Central memory CD8-positive, alpha-beta T cell (primary cell): ENCODE measurements at regions not wholly inside any gene's neighbourhood (a gene's known extent, or its start where the extent isn't known, plus 50 kb on each side); places are given as distances from the start of the nearest gene placed in this dataset.

ENCODE experiments used
- ATAC-seq: fragments of 150-1000 bp; cut with Tn5 transposase; replicated peaks from 2 replicates; pipeline ENCODE4 v1.10.0; 2022; ENCODE audit warnings: mild to moderate bottlenecking, moderate FRiP score, moderate number of reproducible peaks; ENCODE audit not compliant: poor library complexity, severe bottlenecking; ENCODE audit errors: extremely low read depth
- DNase-seq, 2 donors: peaks; one replicate each; pipeline ENCODE4 v3.0.0; 2021; ENCODE audit warnings: low spot score in 2 of 2
- H3K27ac Mint-ChIP-seq: one replicate; pipeline ENCODE4 v1.8.0; 2022; ENCODE audit warnings: low read depth, mild to moderate bottlenecking, moderate library complexity, mixed read lengths
- H3K27me3 Mint-ChIP-seq: one replicate; pipeline ENCODE4 v1.8.0; 2022; ENCODE audit warnings: mixed read lengths
- H3K36me3 Mint-ChIP-seq: one replicate; pipeline ENCODE4 v1.8.0; 2022; ENCODE audit warnings: mild to moderate bottlenecking, moderate library complexity, mixed read lengths; ENCODE audit not compliant: insufficient read depth
- H3K4me1 Mint-ChIP-seq: one replicate; pipeline ENCODE4 v1.8.0; 2022; ENCODE audit warnings: mixed read lengths
- H3K4me3 Mint-ChIP-seq: one replicate; pipeline ENCODE4 v1.8.0; 2022; ENCODE audit warnings: mild to moderate bottlenecking, moderate library complexity, mixed read lengths
- H3K9me3 Mint-ChIP-seq: one replicate; pipeline ENCODE4 v1.8.0; 2022; ENCODE audit warnings: mixed read lengths

DNA sequence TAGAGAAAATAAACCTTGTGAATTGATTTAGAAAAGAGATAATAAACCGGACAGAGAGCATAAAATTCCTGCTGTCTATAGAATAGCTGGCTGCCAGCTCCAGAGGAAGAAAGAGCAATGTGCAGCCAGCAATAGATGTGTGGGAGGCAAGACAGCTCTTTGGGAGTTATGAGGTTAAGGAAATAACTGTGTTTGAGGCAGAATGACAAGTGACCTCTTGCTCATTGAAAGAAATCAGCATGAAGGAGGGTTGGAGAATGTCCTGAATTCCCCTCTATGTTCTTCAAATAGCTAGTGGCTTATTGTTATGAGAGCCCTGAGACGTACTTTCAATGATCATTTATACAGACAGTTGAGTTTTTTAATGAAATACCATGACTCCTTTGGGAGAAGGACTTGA is 1009.9 kb upstream of the NXPH2 start:
- no peak overlapping the region for H3K4me3 Mint-ChIP-seq
- no peaks in the 10 kb centered on the region for H3K27me3 Mint-ChIP-seq
- ATAC-seq, result no peak
- no peaks in the 10 kb centered on the region for H3K36me3 Mint-ChIP-seq
- H3K4me1 Mint-ChIP-seq, result no peaks in the 10 kb centered on the region
- DNase-seq, result no peak
- H3K9me3 Mint-ChIP-seq, result peaks cover 30% of the 10 kb centered on the region
- no peak overlapping the region for H3K27ac Mint-ChIP-seq

DNA sequence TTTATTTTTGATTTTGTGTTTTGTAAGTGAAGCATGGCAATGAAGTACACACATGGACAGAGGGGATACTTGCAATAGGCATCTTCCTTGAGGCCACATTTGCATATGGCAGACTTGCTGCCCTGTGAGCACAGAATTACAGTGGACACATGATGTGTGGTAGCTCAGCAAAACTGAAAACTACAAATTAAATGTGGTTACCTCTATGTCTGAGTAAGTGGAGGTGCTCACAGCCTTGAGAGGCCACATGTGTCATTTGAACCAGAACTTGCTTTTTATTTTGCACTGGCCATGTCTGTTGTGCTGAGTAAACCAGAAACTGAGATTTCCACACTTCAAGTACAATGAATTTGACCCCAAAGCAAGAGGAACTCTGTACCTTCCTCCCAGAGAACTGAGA is 998.5 kb upstream of the NXPH2 start:
- no peak overlapping the region for H3K4me3 Mint-ChIP-seq
- no peaks in the 10 kb centered on the region for H3K27me3 Mint-ChIP-seq
- DNase-seq (no peak), ATAC-seq (no peak)
- no peaks in the 10 kb centered on the region for H3K4me1 Mint-ChIP-seq
- peaks cover 2% of the 10 kb centered on the region for H3K36me3 Mint-ChIP-seq
- no peak overlapping the region for H3K27ac Mint-ChIP-seq
- H3K9me3 Mint-ChIP-seq, result peaks cover 11% of the 10 kb centered on the region

DNA sequence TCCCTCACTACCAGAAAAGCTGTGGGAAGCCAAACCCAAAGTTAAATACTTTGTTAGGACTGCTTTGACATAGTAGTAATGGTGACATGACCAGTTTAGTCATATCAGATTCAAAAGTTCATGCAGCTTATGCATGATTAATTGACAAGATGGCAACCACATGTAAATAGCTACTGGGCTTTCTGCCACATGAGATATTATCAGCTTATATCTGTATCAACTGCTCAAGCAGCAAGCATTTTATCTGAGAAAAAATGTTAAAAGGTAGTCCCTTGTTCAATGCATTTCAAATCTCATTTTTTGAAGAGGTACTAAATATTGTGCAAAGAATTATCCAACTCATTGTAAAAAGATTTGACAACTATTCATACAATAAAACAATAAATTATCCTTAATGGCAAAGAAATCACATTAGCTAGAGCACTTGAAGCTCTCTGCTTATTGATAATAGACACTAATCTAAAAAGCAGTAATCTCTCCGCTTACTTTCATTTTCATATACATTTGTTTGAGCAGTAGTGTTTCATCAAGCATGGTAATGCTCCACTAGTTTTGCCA is 993.6 kb upstream of the NXPH2 start:
- H3K4me3 Mint-ChIP-seq, result no peak overlapping the region
- H3K27me3 Mint-ChIP-seq, result no peaks in the 10 kb centered on the region
- no peaks in the 10 kb centered on the region for H3K4me1 Mint-ChIP-seq
- ATAC-seq, result no peak
- no peak overlapping the region for H3K27ac Mint-ChIP-seq
- no peak for DNase-seq
- peaks cover 5% of the 10 kb centered on the region for H3K9me3 Mint-ChIP-seq
- H3K36me3 Mint-ChIP-seq, result no peaks in the 10 kb centered on the region

DNA sequence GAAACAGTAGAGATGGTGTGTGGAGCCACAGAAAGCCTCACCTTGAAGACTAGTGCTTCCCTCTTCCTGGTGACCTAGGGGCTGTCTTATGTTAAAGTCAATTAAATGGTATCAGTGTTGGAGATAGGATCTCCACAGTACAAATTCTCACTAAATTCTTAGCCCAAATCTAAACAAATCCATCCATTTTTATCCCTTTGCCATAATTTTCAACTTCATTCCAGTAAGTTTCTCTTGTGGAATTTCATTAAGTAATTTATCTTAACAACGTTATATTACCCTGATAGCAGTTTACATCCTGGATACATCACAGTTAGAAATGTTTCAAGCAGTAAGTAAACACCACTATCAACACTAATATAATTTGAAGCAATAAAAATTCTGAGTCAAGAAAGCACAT is 989.4 kb upstream of the NXPH2 start:
- ATAC-seq (no peak), DNase-seq (no peak)
- Mint-ChIP-seq H3K27me3 (no peaks in the 10 kb centered on the region), H3K36me3 (no peaks in the 10 kb centered on the region), H3K4me1 (no peaks in the 10 kb centered on the region), H3K4me3 (no peak overlapping the region), H3K27ac (no peak overlapping the region), H3K9me3 (no peaks in the 10 kb centered on the region)

DNA sequence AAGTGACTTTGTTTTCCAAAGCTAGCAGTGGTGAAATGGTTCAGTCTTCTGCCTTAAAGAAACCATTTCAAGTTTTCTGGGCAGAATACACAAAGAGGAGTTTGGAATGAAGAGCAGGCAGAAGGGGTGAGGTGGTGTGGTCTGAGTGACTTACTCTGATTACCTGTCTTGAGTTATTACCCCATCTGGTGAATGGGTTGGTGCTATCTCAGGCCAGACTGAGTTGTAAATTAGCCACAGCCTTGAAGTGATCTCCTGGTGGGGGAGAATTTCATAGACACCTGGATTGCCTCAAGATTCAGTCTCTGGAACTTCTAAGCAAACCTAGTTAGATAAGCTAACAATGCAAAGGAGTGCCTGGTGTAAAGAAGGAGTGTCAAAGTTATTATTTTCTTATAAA is 983.5 kb upstream of the NXPH2 start:
- ATAC-seq (no peak), DNase-seq (no peak)
- Mint-ChIP-seq H3K4me1 (no peaks in the 10 kb centered on the region), H3K27ac (no peak overlapping the region), H3K36me3 (no peaks in the 10 kb centered on the region), H3K9me3 (peaks cover 21% of the 10 kb centered on the region), H3K4me3 (no peak overlapping the region), H3K27me3 (no peaks in the 10 kb centered on the region)

DNA sequence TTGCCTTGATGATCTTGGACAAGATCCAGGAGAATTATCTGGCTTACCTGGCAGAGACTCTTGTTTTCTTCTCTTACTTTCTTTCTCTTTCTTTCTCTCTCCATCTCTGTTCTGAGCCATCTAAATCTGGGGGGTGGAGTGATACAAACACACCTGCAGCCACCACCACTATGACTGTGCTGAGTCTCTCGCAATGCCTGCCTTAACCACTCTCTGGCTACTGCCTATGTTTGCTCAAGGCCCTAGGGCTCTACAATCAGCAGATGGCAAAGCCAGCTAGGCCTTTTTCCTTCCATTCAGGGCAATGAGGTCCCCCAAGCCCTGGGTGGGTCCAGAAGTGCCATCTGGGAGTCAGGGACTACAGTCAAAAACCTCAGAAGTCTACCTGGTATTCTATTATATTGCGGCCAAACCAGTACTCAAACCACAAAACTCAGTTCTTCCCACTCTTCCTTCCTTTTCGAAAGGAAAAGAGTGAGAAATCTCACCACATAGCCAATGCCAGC is 978.9 kb upstream of the NXPH2 start:
- H3K36me3 Mint-ChIP-seq, result no peaks in the 10 kb centered on the region
- ATAC-seq (no peak), DNase-seq (no peak)
- no peaks in the 10 kb centered on the region for H3K27me3 Mint-ChIP-seq
- no peaks in the 10 kb centered on the region for H3K4me1 Mint-ChIP-seq
- no peak overlapping the region for H3K27ac Mint-ChIP-seq
- H3K4me3 Mint-ChIP-seq, result no peak overlapping the region
- peaks cover 39% of the 10 kb centered on the region for H3K9me3 Mint-ChIP-seq

DNA sequence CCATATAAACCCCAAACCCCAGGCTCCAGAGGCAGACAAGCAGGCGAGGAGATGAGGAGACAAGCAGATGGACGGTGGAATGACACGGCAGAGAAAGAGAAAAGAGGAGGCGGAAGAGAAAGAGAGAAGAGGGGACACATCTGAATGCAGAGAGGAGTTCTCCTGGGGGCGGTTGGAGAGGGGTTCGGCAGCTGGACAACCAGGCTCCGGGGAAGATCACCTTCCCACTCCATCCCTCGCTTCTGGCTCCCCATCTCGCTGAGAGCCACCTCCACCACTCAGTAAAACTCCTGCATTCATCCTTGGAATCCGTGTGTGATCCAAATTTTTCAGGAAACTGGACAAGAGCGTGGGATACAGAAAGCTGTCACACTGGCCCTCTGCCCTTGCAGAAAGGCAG is 966.7 kb upstream of the NXPH2 start:
- Mint-ChIP-seq H3K36me3 (no peaks in the 10 kb centered on the region), H3K27me3 (no peaks in the 10 kb centered on the region), H3K9me3 (peaks cover 35% of the 10 kb centered on the region), H3K27ac (no peak overlapping the region), H3K4me3 (no peak overlapping the region), H3K4me1 (no peaks in the 10 kb centered on the region)
- DNase-seq (no peak), ATAC-seq (no peak)

DNA sequence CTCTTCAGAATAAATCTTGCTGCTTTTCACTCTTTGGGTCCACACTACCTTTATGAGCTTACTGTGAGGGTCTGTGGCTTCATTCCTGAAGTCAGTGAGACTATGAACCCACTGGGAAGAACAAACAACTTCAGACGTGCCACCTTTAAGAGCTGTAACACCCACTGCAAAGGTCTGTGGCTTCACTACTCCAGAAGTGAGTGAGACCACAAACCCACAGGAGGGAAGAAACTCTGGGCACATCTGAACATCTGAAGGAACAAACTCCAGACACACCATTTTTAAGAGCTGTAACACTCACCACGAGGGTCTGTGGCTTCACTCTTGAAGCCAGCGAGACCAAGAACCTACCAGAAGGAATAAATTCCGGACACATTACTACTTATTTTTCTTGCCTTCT is 964.1 kb upstream of the NXPH2 start:
- Mint-ChIP-seq H3K9me3 (peaks cover 27% of the 10 kb centered on the region), H3K27ac (no peak overlapping the region), H3K4me1 (no peaks in the 10 kb centered on the region), H3K27me3 (no peaks in the 10 kb centered on the region), H3K36me3 (no peaks in the 10 kb centered on the region), H3K4me3 (no peak overlapping the region)
- ATAC-seq, result no peak
- no peak for DNase-seq

DNA sequence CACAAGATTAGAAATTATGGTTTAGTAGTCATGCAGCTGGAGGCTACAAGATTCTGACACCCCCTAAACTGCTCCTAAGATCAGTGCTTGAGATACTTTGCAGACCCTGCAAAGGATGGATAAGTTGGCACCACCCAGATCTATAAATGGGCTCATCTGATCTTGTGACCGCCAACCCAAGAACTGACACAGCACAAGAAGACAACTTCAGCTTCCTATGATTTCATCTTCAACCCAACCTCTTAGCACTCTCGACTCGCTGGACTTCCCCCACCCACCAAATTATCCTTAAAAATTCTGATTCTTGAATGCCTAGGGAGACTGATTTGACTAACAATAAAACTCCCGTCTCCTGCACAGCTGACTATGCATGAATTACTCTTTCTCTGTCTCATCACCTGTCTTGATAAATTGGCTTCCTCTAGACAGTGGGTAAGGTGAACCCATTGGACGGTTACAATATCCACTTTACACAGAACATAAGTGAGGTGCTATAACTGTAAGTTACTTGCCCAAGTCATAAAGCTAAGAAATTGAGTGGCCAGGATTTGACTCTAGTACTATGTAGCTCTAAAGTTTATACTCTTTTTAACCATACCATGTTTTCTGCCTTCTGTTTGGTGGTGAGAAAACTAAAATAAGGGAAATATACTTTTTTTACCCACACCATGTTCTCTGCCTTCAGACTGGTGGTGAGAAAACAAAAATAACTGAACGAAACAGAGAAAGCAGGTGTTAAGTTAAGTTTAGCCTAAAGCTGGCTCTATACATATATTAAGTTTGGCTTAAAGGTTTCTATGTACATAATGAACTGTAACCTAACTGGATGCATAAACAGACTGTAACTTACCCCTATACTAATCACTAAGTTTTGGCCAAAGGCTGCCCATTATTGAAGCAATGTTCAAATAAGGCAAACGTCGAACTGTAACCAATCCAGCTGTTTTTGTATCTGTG is 962.3 kb upstream of the NXPH2 start:
- no peaks in the 10 kb centered on the region for H3K4me1 Mint-ChIP-seq
- peaks cover 28% of the 10 kb centered on the region for H3K9me3 Mint-ChIP-seq
- H3K27me3 Mint-ChIP-seq, result no peaks in the 10 kb centered on the region
- no peaks in the 10 kb centered on the region for H3K36me3 Mint-ChIP-seq
- DNase-seq (no peak), ATAC-seq (no peak)
- no peak overlapping the region for H3K27ac Mint-ChIP-seq
- no peak overlapping the region for H3K4me3 Mint-ChIP-seq

DNA sequence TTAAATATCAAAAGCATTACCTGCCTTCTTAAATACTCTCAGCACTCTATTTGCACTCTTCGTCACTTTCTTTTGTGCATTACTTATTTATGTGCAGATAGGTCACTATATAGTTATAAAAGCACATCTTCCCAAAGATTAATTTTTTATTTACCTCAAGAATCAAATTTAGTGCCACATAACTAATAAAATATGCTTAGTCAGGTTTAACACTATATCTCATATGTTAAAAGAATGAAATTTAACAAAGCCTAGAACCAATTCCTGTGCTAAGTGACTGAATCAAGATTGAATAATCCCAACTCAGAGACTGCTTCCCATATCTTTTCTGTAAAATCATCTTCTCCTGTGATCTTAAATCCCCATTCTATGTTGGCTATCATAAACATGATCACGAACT is 957.5 kb upstream of the NXPH2 start:
- Mint-ChIP-seq H3K27me3 (no peaks in the 10 kb centered on the region), H3K36me3 (no peaks in the 10 kb centered on the region), H3K9me3 (peaks cover 11% of the 10 kb centered on the region), H3K4me3 (no peak overlapping the region), H3K27ac (no peak overlapping the region), H3K4me1 (no peaks in the 10 kb centered on the region)
- no peak for ATAC-seq
- DNase-seq, result no peak

DNA sequence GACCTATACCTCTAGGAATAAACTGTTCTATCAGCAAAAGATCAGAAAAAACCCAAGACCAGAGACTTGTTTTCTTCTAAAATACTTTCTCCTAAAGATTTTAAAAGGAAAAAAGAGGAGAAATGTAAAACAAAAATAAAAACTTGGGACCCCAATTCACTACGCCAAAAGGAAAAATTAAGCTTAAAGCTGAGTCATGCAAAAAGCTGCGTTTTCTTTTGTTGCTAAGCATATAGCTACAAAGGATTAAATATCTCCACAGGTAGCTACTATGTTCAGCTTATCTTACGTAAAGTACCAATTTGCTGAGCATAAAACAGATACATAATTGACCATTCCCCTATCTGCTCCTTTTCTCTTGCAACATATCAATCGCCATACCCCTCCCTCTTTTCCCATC is 950.0 kb upstream of the NXPH2 start:
- Mint-ChIP-seq H3K9me3 (no peaks in the 10 kb centered on the region), H3K27ac (no peak overlapping the region)
- no peak for ATAC-seq

DNA sequence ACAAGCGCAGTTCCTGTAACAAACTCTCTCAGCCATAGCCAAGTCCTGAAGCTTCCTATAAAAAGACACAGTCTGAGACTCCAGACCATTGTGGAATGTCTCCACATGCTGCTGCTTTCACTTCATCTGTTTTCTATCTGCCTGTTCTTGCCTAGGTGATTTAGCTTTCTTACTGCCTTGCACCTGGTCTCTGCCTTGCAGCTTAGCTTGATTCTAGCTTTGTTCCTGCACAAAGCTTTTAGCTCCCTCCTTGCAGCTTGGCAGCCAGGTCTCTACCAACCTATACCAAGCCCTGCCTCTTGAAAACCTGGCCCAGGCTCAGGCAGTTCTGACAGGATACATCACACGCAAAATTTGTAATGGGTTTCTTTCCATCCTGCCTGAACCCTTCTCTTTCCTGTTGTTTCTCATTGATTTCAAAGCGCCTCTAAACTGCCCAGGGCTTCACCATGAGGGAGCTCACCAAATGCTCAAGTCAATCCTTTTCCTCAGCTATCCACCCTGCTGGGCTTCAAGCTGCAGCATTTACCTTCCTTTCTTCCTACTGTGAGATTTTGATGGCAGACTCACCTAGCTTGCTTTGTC is 941.3 kb upstream of the NXPH2 start:
- Mint-ChIP-seq H3K27ac (no peak overlapping the region), H3K4me3 (no peak overlapping the region), H3K36me3 (no peaks in the 10 kb centered on the region), H3K9me3 (peaks cover 44% of the 10 kb centered on the region), H3K27me3 (no peaks in the 10 kb centered on the region), H3K4me1 (no peaks in the 10 kb centered on the region)
- ATAC-seq (no peak), DNase-seq (no peak)

More for the DNA sequence above, 950.0 kb upstream of the NXPH2 start:
- H3K27me3 Mint-ChIP-seq, result no peaks in the 10 kb centered on the region
- no peaks in the 10 kb centered on the region for H3K4me1 Mint-ChIP-seq
- no peak for DNase-seq
- H3K36me3 Mint-ChIP-seq, result no peaks in the 10 kb centered on the region
- no peak overlapping the region for H3K4me3 Mint-ChIP-seq

DNA sequence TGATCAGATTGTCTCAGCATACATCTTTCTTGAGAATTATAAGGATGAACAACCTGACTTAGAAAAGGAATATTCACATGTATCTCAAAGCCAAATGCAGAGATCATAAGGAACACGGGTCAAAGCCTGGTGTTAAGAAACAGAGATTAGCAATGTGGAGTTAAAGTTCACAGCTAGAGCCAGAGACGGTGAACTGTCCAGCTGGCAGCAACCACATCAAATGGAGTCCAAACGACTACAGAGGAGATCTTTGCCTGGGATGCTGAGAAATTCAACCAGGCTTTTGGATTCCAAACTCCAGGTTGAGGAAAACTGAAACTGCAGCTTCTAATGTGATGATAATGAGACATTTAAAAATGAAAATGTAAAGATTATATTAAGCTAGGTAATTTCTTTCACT is 939.9 kb upstream of the NXPH2 start:
- Mint-ChIP-seq H3K27ac (no peak overlapping the region), H3K9me3 (peaks cover 50% of the 10 kb centered on the region), H3K36me3 (no peaks in the 10 kb centered on the region)

More for the DNA sequence above, 939.9 kb upstream of the NXPH2 start:
- no peak for DNase-seq
- ATAC-seq, result no peak
- Mint-ChIP-seq H3K27me3 (no peaks in the 10 kb centered on the region), H3K4me1 (no peaks in the 10 kb centered on the region), H3K4me3 (no peak overlapping the region)
